PC-3 (cell line): ENCODE measurements at regions not wholly inside any gene's neighbourhood (a gene's known extent, or its start where the extent isn't known, plus 50 kb on each side); places are given as distances from the start of the nearest gene placed in this dataset.

Experiments used
- CTCF ChIP-seq: fragments of 300-600 bp; sonication (generic); conservative IDR thresholded peaks from 2 replicates; pipeline ENCODE4 v1.5.1; 2017; ENCODE audit warnings: antibody characterized with exemption, low read depth, mild to moderate bottlenecking, low read length
- EZH2 ChIP-seq: fragments of 300-600 bp; sonication (generic); IDR thresholded peaks from one replicate; pipeline ENCODE4 v1.6.1; 2017; ENCODE audit warnings: antibody characterized with exemption, mild to moderate bottlenecking, low read length; ENCODE audit not compliant: unreplicated experiment
- EZH2phosphoT487 ChIP-seq: fragments of 300-600 bp; sonication (generic); IDR thresholded peaks from 2 replicates; pipeline ENCODE4 v1.6.1; 2018; ENCODE audit warnings: mild to moderate bottlenecking, antibody characterized with exemption, low read length, borderline replicate concordance

- no peak for TF ChIP-seq CTCF
- no peak for TF ChIP-seq EZH2phosphoT487
- no peak for TF ChIP-seq EZH2
These were observed 69.5 kb upstream of the TMEM18 start for GRCh38 chr2:746697-747096.
